ENCODE measurements at regions not wholly inside any gene's neighbourhood (a gene's known extent, or its start where the extent isn't known, plus 50 kb on each side); places are given as distances from the start of the nearest gene placed in this dataset.
"Not testable (repeated sequence)": the region's sequence is repeated elsewhere in the genome, so short reads cannot be mapped to it uniquely, and the experiment has no call there.

DNA sequence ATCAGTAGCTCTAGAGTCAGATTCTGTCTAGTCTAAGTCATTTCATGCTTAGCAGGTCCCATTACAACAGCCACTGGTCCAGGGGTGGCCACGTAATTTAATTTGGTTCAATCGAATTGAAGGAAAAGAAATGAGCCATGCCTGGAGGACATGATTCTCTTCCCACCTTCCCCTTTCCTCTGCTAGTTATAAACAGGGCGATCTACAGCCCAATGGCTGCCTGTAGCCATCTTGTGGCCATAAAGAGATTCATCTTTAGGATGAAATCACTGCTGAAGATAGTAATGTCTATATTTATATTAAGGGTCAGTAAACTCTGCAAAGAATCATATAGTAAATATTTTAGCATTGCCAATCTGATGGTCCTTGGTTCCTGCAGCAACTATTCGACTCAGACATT, 107.4 kb downstream of the SPDYE17 start:
- H3K27me3 ChIP-seq (replicated peaks in 1 of 7); H3K27ac ChIP-seq; H3K9me3 ChIP-seq; DNase-seq; H3K4me1 ChIP-seq; H3K36me3 ChIP-seq; H3K4me3 ChIP-seq; intact Hi-C loops (cut with DNase I; ENCODE audit: low total_unique reads): not testable (repeated sequence)
- WGBS, 5 donors = 70 to 98% (median 81%) methylated on average over 4 of the region's 4 CpGs

DNA sequence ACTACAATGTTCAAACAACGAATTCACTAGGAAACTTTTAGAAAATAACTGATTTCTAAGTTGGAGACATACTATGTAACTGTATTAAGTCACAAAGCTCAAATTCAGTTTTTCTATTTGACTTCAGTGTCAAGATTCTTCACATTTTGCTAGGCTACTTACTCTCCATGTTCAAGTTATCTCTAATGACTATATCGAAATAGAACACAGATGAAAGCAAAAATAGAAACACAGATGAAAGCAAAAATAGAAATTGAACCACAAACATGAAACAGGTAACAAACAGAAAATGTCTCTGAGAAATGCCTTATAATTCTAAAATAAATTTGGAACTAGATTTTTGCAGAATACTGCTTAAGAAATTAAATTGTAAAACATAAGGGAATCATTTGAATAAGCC, 113.5 kb downstream of the SPDYE17 start:
- H3K4me3 ChIP-seq; H3K27ac ChIP-seq; H3K27me3 ChIP-seq (replicated peaks in 1 of 7); DNase-seq; H3K9me3 ChIP-seq; H3K4me1 ChIP-seq; intact Hi-C loops (cut with DNase I; ENCODE audit: low total_unique reads); H3K36me3 ChIP-seq: not testable (repeated sequence)
- 64 to 75% (median 70%) methylated on average over 2 of the region's 2 CpGs for WGBS, 5 donors

DNA sequence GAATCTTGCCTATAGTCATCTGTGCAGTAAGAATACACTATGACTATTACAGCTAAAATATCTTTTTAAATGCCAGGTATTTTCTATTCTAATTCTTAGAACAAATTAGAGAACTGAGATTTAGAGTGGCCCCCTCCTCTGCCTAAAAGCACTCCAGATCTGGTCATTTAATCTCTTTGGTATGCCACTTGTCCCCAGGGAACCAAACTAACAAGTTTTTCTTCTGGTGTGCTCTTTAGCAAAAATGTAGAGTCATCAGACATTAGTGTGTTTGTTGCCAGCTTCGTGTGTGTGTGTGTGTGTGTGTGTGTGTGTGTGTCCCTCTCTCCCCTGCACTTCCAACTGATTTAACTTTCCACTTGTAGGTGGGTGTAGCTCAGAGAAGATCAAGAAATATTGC, 117.8 kb downstream of the SPDYE17 start:
- H3K27me3 ChIP-seq (replicated peaks in 1 of 7); H3K9me3 ChIP-seq; H3K4me1 ChIP-seq; intact Hi-C loops (cut with DNase I; ENCODE audit: low total_unique reads); H3K4me3 ChIP-seq; H3K36me3 ChIP-seq; DNase-seq; H3K27ac ChIP-seq: not testable (repeated sequence)
- 50 to 86% (median 55%) methylated on average over 1 of the region's 1 CpG; no CpG with 5 or more reads in 1 of the 5 donors for WGBS, 5 donors

DNA sequence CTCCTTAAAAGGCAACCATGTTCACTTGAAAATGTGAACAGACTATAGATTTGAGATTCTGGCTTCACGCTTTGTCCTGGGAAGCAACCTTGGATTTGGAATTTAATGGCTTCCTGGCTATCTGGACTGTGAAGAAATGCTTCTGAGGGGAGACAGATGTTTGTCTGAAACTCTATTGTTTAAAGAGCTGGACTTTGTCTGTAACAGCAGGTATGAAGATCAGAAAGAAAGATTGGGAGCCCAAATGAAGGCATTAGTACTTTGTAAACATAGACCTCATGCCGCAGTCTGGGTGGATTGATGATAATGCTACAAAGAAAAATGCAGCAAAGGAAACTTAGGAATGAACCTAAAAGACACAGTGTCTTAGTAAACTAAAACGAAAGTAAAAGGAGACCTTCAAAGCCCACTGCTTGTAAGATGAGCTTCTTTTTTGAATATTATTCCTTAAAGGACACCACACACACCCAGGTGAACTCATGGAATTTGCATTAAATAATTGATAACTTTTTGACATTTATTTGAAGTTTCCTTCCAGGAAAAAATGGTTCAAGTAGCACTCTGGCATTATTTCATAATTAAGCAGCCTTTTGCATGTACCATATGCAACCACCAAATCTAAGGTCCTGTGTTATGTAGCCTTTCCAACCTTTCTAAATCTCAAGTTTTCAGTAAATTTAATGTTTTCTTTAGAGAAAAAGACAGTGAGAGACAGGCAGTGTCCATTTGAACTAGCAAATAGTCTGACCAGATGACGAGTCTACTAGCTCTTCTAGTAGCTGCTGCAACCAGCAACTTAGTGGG, 119.9 kb downstream of the SPDYE17 start:
- DNase-seq; H3K27me3 ChIP-seq (replicated peaks in 1 of 7); intact Hi-C loops (cut with DNase I; ENCODE audit: low total_unique reads); H3K36me3 ChIP-seq; H3K9me3 ChIP-seq; H3K4me1 ChIP-seq: not testable (repeated sequence)
- WGBS, 5 donors = 41 to 51% (median 44%) methylated on average over 4 of the region's 4 CpGs
- Histone ChIP-seq H3K4me3 (peak overlapping the region in 3 of 8 donors; percentile 2 to 38 (median 17)), H3K27ac (peak overlapping the region in 1 of 8 donors; percentile 9)

DNA sequence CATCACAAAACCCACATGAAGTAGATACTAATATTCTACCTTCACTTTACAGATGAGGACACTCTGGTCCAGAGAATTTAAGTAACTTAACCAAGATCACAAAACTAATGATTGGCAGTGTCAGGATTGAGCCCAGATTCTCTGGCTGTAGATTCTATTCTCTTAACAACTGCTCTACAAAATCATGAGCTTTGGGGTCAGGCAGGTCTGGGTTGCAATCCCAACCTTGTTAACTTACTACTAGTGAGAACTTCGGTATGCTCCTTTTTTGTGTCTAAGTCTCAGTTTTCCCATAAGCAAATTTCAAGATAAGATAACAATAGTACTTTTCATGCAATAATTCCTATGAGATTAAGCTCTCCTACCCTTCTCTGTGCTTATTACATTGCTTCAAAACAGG, 127.5 kb downstream of the SPDYE17 start:
- H3K4me3 ChIP-seq; H3K4me1 ChIP-seq; H3K27me3 ChIP-seq (replicated peaks in 1 of 7); DNase-seq; H3K27ac ChIP-seq; intact Hi-C loops (cut with DNase I; ENCODE audit: low total_unique reads); H3K9me3 ChIP-seq; H3K36me3 ChIP-seq: not testable (repeated sequence)
- WGBS, 5 donors = no CpG with 5 or more reads among the region's 1 CpG

DNA sequence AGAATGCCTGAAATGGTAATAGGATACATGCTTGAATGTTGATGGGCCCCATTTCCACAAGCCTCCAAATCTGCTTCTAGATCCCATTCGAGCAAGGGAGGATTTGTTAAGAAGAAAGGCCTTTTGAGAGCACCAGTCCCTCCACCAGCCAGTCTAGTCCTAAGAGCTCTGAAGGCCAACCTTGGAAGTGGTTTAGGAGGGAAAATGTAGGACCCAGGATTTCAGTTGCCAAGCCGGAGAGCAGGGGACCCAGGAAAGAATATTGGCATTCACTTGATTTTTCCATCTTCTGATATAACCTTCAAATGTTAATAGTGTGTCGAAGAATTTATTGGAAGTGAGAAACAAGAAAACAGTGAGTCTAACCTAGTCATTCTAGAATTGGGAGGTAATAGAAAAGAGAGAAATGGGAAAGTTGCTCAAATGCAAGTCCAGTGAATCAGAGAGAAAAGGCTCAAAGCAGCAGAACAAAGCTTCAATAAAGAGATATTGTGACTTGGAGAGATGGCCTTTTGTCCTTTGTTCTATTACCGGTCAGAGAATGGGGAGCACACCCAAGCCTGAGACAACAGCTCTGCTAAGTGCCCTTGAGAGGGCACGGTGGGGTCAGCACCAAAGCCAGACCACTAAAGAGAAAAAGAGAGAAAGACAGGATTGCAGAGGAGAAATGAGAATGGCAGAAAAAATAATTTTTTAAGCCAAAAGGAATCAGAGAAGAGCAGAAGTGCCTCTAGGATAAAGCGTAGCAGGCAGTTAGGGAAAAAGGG, 130.0 kb downstream of the SPDYE17 start:
- H3K9me3 ChIP-seq; intact Hi-C loops (cut with DNase I; ENCODE audit: low total_unique reads): not testable (repeated sequence)
- WGBS, 5 donors = 78 to 95% (median 87%) methylated on average over 5 to 6 of the region's 6 CpGs

DNA sequence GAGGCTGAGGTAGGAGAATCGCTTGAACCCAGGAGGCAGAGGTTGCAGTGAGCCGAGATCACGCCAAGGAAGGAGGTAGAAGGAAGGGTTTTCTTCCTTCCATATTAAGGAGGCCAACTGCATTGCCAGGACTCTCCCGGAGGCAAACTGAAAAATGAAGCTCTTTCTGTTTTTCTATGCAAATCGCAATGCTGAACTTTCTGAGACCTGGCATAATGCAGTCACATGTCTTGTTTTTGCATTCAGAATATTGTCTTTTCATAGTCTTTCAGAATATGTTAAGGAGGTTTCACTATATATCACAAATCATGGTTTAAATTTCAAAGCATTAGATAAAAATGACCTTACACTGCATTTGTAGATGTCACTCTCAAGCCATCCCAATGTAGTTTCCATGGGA, 133.4 kb downstream of the SPDYE17 start:
- 85 to 98% (median 90%) methylated on average over 4 to 5 of the region's 5 CpGs for WGBS, 5 donors
- intact Hi-C loops (cut with DNase I; ENCODE audit: low total_unique reads) = not testable (repeated sequence)

More for the DNA sequence above, 130.0 kb downstream of the SPDYE17 start:
- not testable (repeated sequence) for H3K4me1 ChIP-seq; H3K36me3 ChIP-seq; H3K4me3 ChIP-seq; DNase-seq; H3K27me3 ChIP-seq (replicated peaks in 1 of 7); H3K27ac ChIP-seq

DNA sequence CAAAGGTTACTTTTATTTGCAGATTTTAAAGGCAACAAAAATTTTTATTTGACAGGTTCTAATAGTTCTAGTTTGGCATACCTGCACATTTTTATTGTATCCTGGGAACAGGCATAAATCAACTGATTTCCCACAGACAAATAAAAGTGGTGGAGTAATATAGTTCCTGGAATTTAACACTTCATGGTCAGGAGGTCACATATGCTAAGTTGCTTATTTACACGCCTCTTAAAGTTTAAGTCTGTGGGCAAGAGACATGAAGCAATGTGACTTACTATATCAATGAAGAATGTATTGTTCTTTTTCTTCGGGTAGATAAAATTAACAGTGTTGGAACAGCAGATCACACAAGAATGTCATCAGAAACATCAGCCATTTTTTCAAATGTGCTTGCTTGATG, 135.2 kb downstream of the SPDYE17 start:
- intact Hi-C loops (cut with DNase I; ENCODE audit: low total_unique reads); H3K4me3 ChIP-seq; H3K27ac ChIP-seq; DNase-seq; H3K4me1 ChIP-seq; H3K36me3 ChIP-seq; H3K27me3 ChIP-seq (replicated peaks in 1 of 7); H3K9me3 ChIP-seq: not testable (repeated sequence)
- WGBS, 5 donors = 85 to 100% (median 94%) methylated on average over 1 to 2 of the region's 2 CpGs

More for the DNA sequence above, 133.4 kb downstream of the SPDYE17 start:
- H3K27me3 ChIP-seq (replicated peaks in 1 of 7); H3K9me3 ChIP-seq; DNase-seq; H3K27ac ChIP-seq; H3K36me3 ChIP-seq; H3K4me1 ChIP-seq; H3K4me3 ChIP-seq: not testable (repeated sequence)

DNA sequence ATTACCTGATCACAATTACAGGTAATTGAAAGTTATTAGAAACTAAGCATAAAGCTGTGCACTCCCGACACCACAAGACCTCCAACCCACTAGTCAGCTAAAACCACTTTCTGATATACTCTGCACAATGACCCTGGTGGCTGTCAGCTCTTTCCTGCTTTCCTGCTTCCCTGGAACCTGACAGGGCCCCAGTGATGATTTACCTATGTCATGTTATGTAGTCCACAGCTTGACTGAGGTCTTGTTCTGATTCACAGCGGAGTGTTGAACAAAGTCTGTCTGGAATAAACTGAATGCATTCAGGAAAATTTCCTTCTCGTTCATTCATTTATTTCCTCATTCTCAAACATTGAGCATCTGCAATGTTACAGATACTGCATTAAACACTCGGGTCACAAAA, 136.5 kb downstream of the SPDYE17 start:
- H3K36me3 ChIP-seq; DNase-seq; H3K4me1 ChIP-seq; H3K27ac ChIP-seq; H3K27me3 ChIP-seq (replicated peaks in 1 of 7); H3K4me3 ChIP-seq; intact Hi-C loops (cut with DNase I; ENCODE audit: low total_unique reads); H3K9me3 ChIP-seq: not testable (repeated sequence)
- 78 to 83% (median 82%) methylated on average over 4 of the region's 4 CpGs for whole genome bisulfite sequencing, 5 donors

DNA sequence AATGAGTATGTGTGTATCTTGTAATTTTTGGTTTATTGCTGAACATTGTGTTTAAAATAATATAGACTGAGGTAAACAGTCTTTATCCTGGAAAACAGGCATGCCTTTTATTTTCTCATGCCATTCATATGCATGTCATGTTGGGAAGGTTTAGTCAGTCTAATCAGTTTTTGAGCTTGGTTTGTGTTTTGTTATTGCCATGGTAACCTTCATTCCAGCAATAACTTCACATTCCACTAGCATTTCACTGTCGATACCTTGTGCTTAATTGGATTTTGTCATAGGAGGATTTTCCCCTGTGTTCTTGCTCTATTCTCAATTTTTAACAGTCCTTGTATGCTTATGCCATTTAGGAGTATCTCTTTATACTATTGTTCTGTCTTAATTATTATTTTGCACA, 140.4 kb downstream of the SPDYE17 start:
- WGBS, 5 donors = 83 to 92% (median 87%) methylated on average over 1 of the region's 1 CpG
- H3K4me3 ChIP-seq; H3K27ac ChIP-seq; H3K4me1 ChIP-seq; H3K9me3 ChIP-seq; DNase-seq; H3K27me3 ChIP-seq (replicated peaks in 1 of 7); intact Hi-C loops (cut with DNase I; ENCODE audit: low total_unique reads); H3K36me3 ChIP-seq: not testable (repeated sequence)

DNA sequence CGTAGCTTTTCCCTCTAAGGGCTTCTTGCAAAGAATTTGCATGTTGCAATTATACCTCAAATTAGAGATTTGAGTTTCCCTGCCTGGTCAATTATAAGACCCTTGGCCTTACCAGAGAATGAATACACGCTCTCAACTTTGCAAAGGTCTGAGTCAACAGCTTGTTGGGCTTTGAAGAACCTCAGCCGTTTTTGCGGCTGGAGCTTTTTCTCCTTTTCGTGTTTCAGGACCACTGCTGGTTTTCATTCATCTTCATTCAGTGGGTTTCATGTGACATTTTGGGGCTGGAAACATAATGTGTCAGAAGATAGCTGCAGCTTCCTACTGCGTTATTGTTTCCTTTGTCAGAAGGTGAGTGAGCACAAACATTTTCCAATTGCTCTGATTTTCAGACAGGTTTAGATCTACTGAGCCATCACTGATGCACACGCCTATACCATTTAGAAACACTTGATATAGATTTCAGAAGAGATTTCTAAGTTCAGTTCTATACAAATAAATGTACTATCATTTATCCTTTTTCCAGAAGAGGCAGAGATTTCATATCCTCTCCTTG, 152.3 kb downstream of the SPDYE17 start:
- DNase-seq; H3K36me3 ChIP-seq; H3K4me1 ChIP-seq; H3K4me3 ChIP-seq; H3K27ac ChIP-seq; H3K27me3 ChIP-seq (replicated peaks in 1 of 7); H3K9me3 ChIP-seq; intact Hi-C loops (cut with DNase I; ENCODE audit: low total_unique reads): not testable (repeated sequence)
- WGBS, 5 donors = 69 to 76% (median 74%) methylated on average over 5 to 7 of the region's 7 CpGs
